Keratinocyte (primary cell): ENCODE measurements at regions not wholly inside any gene's neighbourhood (a gene's known extent, or its start where the extent isn't known, plus 50 kb on each side); places are given as distances from the start of the nearest gene placed in this dataset.

Experiments used
- EZH2 ChIP-seq: IDR thresholded peaks from one replicate; pipeline ENCODE4 v1.6.1; 2012; ENCODE audit warnings: inconsistent platforms, mild to moderate bottlenecking, low read length, moderate library complexity
- TF ChIP-seq, protein P1 (sequence below), 3 experiments: IDR thresholded peaks in 1 of 3; conservative IDR thresholded peaks in 1 of 3; optimal IDR thresholded peaks in 1 of 3; 2 replicates in 2 of 3; 3 replicates in 1 of 3; pipeline versions ENCODE3 to v1.5.1; 2011; ENCODE audit warnings: low read length in 3 of 3, mild to moderate bottlenecking in 3 of 3, moderate library complexity in 2 of 3, control low read depth in 1 of 3, inconsistent platforms in 1 of 3; ENCODE audit not compliant: insufficient read depth in 2 of 3; ENCODE audit errors: extremely low read depth in 1 of 3

DNA sequence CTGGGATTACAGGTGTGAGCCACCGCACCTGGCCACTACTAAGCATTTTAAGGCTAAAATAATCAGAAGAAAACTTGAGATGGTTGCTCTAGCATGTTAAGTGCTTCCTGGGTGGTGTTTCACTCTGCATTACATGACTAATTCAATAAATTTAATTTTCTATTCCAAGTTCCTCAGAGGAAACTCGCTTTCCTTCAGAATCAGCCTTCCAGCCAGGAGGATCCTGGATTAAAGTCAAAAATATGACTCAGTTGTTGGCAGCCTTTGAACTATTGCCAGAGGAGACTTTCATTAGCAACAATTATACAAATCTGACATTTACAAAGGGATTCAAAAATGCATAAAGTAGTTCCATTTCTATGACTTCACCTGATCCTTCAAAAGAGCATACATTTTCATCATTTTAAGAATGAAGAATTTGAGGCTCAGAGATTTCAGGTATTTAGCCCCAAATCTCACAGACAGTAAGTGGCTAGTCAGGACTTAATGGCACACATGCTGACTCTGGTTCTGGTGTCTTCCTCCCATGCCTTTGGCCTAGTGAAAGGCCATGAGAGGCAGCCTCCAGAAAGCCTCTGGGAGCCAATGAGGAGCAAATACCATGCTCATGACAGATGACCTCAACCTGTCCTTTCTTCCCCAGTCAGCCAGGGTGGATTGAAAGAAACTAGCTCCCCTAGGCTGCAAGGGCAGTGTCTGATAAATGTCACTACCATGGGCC, 115.7 kb downstream of the MAP3K21 start:
- TF ChIP-seq, protein P1, sequence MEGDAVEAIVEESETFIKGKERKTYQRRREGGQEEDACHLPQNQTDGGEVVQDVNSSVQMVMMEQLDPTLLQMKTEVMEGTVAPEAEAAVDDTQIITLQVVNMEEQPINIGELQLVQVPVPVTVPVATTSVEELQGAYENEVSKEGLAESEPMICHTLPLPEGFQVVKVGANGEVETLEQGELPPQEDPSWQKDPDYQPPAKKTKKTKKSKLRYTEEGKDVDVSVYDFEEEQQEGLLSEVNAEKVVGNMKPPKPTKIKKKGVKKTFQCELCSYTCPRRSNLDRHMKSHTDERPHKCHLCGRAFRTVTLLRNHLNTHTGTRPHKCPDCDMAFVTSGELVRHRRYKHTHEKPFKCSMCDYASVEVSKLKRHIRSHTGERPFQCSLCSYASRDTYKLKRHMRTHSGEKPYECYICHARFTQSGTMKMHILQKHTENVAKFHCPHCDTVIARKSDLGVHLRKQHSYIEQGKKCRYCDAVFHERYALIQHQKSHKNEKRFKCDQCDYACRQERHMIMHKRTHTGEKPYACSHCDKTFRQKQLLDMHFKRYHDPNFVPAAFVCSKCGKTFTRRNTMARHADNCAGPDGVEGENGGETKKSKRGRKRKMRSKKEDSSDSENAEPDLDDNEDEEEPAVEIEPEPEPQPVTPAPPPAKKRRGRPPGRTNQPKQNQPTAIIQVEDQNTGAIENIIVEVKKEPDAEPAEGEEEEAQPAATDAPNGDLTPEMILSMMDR (optimal IDR thresholded peaks at IDR 0.05 in 1 of 3, IDR thresholded peaks at IDR 0.05 in 1 of 3, conservative IDR thresholded peaks at IDR 0.05 in 1 of 3; ENCODE audit: extremely low read depth in 1 of 3, insufficient read depth in 2 of 3, low read length in 3 of 3) = no peak
- TF ChIP-seq EZH2 = no peak
